Uterus (tissue), 3 donors: ENCODE measurements at regions not wholly inside any gene's neighbourhood (a gene's known extent, or its start where the extent isn't known, plus 50 kb on each side); places are given as distances from the start of the nearest gene placed in this dataset.

Source experiments
- DNase-seq, 2 donors: peaks; one replicate each; pipeline ENCODE4 v3.0.0-alpha.2; 2019 to 2020
- H3K27ac ChIP-seq, 2 donors: fragments of 200-600 bp; sonication (generic); 1 replicate in 1 of 2; 2 replicates in 1 of 2; pipeline ENCODE4 v1.5.1; 2016 to 2018
- H3K27me3 ChIP-seq, 2 donors: fragments of 200-600 bp; sonication (generic); one replicate each; pipeline ENCODE4 v1.5.1; 2018 to 2019; ENCODE audit warnings: control low read depth in 1 of 2
- H3K36me3 ChIP-seq, 2 donors: fragments of 200-600 bp; sonication (generic); one replicate each; pipeline ENCODE4 v1.5.1; 2019; ENCODE audit warnings: control low read depth in 1 of 2
- H3K4me1 ChIP-seq, 2 donors: fragments of 200-600 bp; sonication (generic); one replicate each; pipeline ENCODE4 v1.5.1; 2018 to 2019; ENCODE audit warnings: control low read depth in 1 of 2
- H3K4me3 ChIP-seq, 2 donors: fragments of 200-600 bp; sonication (generic); 1 replicate in 1 of 2; 2 replicates in 1 of 2; pipeline ENCODE4 v1.5.1; 2018 to 2019; ENCODE audit warnings: mild to moderate bottlenecking in 1 of 2
- H3K9me3 ChIP-seq, 2 donors: fragments of 200-600 bp; sonication (generic); one replicate each; pipeline ENCODE4 v1.5.1; 2019; ENCODE audit warnings: control low read depth in 1 of 2
- POLR2A ChIP-seq, 2 donors: fragments of 450-650 bp; IDR thresholded peaks; one replicate each; pipeline ENCODE4 v1.6.1; 2016; ENCODE audit warnings: antibody characterized with exemption in 2 of 2, mild to moderate bottlenecking in 1 of 2, moderate library complexity in 1 of 2
- intact Hi-C: fragments of 100-400 bp; cut with DNase I; formaldehyde crosslinking; loops from one replicate; pipeline ENCODE4 v1.15.1; 2023; ENCODE audit warnings: low total_unique reads
- TF ChIP-seq, protein P1 (sequence below), 4 experiments: fragments of 200-600 bp in 2 of 4; fragments of 450-650 bp in 2 of 4; sonication (generic) in 2 of 4; IDR thresholded peaks; one replicate each; pipeline ENCODE4 v1.5.1; 2016 to 2019; ENCODE audit warnings: antibody characterized with exemption in 4 of 4, mild to moderate bottlenecking in 2 of 4, moderate library complexity in 1 of 4
- donor health status: DM: yes; HTN: yes; CAD: no.

DNA sequence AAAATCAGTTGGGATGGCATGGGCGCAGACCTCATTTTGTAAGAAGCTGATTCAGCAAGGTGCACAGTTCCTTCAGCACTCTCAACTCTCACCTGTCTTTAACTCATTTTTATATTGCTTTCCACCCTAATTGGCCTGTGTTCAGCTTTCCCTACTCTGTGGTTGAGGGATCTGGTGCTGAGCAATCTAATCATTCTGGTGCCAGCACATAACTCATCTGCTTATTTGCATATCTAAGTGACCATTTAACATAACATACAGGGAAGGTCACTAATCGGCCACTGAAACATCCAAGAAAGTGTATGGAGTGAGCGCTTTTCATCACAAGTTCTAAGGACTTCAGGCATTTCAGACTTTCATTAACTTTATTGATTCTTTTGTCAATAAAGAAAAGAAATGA lies 303.4 kb upstream of the ROPN1 start:
- H3K27ac ChIP-seq, result no peak overlapping the region
- no peak overlapping the region for H3K4me3 ChIP-seq
- H3K27me3 ChIP-seq, result no peaks in the 10 kb centered on the region
- H3K4me1 ChIP-seq, result peaks cover 0 to 4% of the 10 kb centered on the region in 2 donors
- DNase-seq, result no peak
- intact Hi-C loops, result no loop called here
- no peaks in the 10 kb centered on the region for H3K9me3 ChIP-seq
- no peaks in the 10 kb centered on the region for H3K36me3 ChIP-seq
- no peak for TF ChIP-seq POLR2A (IDR thresholded peaks at IDR 0.05)
- TF ChIP-seq, protein P1, sequence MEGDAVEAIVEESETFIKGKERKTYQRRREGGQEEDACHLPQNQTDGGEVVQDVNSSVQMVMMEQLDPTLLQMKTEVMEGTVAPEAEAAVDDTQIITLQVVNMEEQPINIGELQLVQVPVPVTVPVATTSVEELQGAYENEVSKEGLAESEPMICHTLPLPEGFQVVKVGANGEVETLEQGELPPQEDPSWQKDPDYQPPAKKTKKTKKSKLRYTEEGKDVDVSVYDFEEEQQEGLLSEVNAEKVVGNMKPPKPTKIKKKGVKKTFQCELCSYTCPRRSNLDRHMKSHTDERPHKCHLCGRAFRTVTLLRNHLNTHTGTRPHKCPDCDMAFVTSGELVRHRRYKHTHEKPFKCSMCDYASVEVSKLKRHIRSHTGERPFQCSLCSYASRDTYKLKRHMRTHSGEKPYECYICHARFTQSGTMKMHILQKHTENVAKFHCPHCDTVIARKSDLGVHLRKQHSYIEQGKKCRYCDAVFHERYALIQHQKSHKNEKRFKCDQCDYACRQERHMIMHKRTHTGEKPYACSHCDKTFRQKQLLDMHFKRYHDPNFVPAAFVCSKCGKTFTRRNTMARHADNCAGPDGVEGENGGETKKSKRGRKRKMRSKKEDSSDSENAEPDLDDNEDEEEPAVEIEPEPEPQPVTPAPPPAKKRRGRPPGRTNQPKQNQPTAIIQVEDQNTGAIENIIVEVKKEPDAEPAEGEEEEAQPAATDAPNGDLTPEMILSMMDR (IDR thresholded peaks at IDR 0.05), result no peak

DNA sequence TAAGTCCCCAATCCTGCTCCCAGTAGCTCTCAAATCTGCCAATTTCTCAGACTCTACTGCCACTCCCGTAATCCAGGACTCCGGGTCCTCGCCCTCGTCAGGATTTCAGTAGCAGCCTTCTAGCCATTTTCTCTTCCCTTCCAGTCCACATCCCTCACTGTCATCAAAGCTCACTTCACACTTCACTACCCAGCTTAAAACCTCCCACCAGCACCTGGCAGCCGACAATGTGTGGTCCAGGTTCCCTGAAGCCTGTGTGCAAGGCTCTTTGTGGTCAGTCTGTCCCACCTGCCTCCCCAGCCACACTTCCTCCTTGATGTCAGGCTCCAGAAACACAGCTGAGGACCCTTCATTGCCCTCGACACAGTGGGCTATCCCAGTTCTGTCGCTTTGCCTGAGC lies 304.5 kb upstream of the ROPN1 start:
- Histone ChIP-seq H3K36me3 (no peaks in the 10 kb centered on the region), H3K4me3 (no peak overlapping the region), H3K4me1 (peaks cover 0 to under 1% of the 10 kb centered on the region in 2 donors), H3K9me3 (no peaks in the 10 kb centered on the region), H3K27ac (no peak overlapping the region), H3K27me3 (no peaks in the 10 kb centered on the region)
- no peak for DNase-seq
- intact Hi-C loops, result no loop called here
- TF ChIP-seq, protein P1 (IDR thresholded peaks at IDR 0.05), result no peak
- no peak for TF ChIP-seq POLR2A (IDR thresholded peaks at IDR 0.05)

DNA sequence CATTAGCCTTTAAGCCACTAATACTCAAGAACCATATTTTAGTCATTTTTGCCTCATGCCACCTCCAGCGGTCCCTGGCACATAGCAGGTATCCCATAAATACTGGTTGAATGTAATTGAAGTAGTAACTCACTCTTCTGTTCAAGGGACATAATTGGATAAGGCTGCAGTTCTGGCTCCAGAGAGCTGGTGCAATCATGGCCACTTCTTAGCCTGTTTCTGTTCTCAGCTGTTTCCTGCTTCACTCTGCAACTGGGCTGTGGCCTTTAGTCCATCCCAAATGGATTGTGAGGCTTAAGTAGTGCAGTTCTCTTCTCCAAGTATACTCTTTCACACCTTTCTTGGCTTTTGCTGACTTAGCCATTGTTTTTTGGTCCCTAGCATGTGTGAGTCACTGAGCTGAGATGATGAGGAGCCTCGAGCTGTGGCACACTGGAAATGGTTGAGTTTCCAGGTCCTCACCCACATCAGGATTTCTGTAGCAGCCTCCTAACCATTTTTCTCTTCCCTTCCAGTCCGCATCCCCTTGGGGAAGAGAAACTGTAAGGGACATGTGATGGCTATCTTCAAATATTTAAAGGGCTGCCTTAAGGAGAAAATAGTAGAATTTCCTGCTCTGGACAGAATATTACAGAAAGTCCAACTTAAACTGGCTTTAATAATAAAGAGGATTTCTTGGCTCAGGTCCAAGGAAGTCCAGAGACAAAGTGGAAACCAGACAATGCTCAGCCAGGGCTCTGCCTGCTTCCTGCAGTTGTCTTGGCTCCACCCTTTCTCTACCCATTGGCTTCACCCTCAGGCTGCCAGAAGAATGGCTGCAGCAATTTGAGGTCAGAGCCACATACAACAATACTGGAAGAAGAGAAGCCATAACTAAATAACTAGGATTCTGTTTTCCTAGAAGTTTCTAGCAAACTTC lies 305.4 kb upstream of the ROPN1 start:
- H3K4me1 ChIP-seq, result no peaks in the 10 kb centered on the region

DNA sequence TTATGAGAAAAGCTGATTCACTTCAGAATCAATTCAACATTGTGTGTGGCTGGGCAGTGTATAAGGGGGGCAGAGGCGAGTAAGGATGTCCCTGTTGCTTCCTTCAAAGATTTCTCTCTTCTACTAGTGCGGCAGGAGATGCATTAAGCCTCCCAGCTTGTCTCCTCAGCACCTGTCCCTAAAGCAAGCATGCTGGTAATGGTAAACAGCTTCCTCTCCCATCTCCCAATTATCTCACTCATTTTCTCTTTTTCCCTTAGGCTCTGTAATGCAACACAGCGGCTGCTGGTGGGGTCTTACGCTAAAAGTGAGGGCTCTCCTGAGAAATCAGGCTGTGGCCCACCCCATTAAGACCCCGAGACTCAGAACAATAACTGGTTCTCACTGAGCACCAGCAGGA lies 306.4 kb upstream of the ROPN1 start:
- no peak for DNase-seq
- Histone ChIP-seq H3K9me3 (no peaks in the 10 kb centered on the region), H3K27ac (no peak overlapping the region), H3K4me3 (no peak overlapping the region), H3K4me1 (no peaks in the 10 kb centered on the region), H3K27me3 (no peaks in the 10 kb centered on the region), H3K36me3 (no peaks in the 10 kb centered on the region)
- TF ChIP-seq, protein P1 (IDR thresholded peaks at IDR 0.05), result no peak
- no peak for TF ChIP-seq POLR2A (IDR thresholded peaks at IDR 0.05)
- intact Hi-C loops, result no loop called here

More for the DNA sequence above, 305.4 kb upstream of the ROPN1 start:
- intact Hi-C loops, result no loop called here
- no peaks in the 10 kb centered on the region for H3K27me3 ChIP-seq
- TF ChIP-seq, protein P1 (IDR thresholded peaks at IDR 0.05), result no peak
- no peak for TF ChIP-seq POLR2A (IDR thresholded peaks at IDR 0.05)
- no peaks in the 10 kb centered on the region for H3K9me3 ChIP-seq
- H3K36me3 ChIP-seq, result no peaks in the 10 kb centered on the region
- DNase-seq, result no peak
- H3K4me3 ChIP-seq, result no peak overlapping the region
- peak overlapping the region in 1 of 2 donors; percentile 22 for H3K27ac ChIP-seq

DNA sequence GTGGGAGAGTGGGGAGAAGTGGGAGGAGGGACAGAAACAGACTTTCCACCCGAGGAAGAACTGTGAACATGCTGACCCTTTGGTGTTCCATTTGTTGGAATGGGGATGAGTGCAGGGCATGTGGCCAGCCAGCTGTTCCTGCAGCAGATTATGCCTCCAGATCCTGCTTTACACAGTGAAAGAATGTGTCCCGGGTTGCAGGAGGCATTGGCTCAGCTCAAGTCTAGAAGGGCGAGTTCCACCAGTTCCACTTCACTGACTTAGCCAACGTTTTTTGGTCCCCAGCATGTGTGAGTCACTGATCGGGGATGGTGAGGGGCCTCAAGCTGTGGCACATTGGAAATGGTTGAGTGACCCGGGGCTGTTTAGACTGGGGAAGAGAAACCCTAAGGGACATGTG lies 307.0 kb upstream of the ROPN1 start:
- H3K9me3 ChIP-seq, result no peaks in the 10 kb centered on the region
- DNase-seq, result no peak
- H3K27ac ChIP-seq, result no peak overlapping the region
- H3K27me3 ChIP-seq, result no peaks in the 10 kb centered on the region
- no peak for TF ChIP-seq POLR2A (IDR thresholded peaks at IDR 0.05)
- TF ChIP-seq, protein P1 (IDR thresholded peaks at IDR 0.05), result no peak
- no peaks in the 10 kb centered on the region for H3K36me3 ChIP-seq
- intact Hi-C loops, result no loop called here
- no peaks in the 10 kb centered on the region for H3K4me1 ChIP-seq
- no peak overlapping the region for H3K4me3 ChIP-seq
